Stimulated activated naive B cell treated with anti-CD40 and anti-IgM and Interleukin-4, amounts not matched to agents 10 μg/mL and 1 μg/mL and 100 μg/mL, for 72 hours (primary cell): ENCODE measurements at regions not wholly inside any gene's neighbourhood (a gene's known extent, or its start where the extent isn't known, plus 50 kb on each side); places are given as distances from the start of the nearest gene placed in this dataset.
A peak's percentile ranks its signal among the peaks of the same experiment; 100 is the strongest.

Source experiments
- ATAC-seq, 2 donors: fragments of 150-1000 bp; cut with Tn5 transposase; replicated peaks; 2 replicates each; pipeline ENCODE4 v1.10.0; 2021; ENCODE audit warnings: moderate library complexity in 1 of 2
- DNase-seq: peaks from one replicate; pipeline ENCODE4 v3.0.0; 2021
- H3K27ac Mint-ChIP-seq: one replicate; pipeline ENCODE4 v1.8.0; 2022; ENCODE audit warnings: mild to moderate bottlenecking, mixed read lengths
- H3K27me3 Mint-ChIP-seq, 2 donors: one replicate each; pipeline ENCODE4 v1.8.0; 2022; ENCODE audit warnings: mixed read lengths in 2 of 2
- H3K36me3 Mint-ChIP-seq, 2 donors: one replicate each; pipeline ENCODE4 v1.8.0; 2022; ENCODE audit warnings: mixed read lengths in 2 of 2, mild to moderate bottlenecking in 1 of 2
- H3K4me1 Mint-ChIP-seq, 2 donors: one replicate each; pipeline ENCODE4 v1.8.0; 2022; ENCODE audit warnings: mixed read lengths in 2 of 2, mild to moderate bottlenecking in 1 of 2
- H3K4me3 Mint-ChIP-seq, 2 donors: one replicate each; pipeline ENCODE4 v1.8.0; 2022; ENCODE audit warnings: mild to moderate bottlenecking in 2 of 2, mixed read lengths in 2 of 2, moderate library complexity in 1 of 2
- H3K9me3 Mint-ChIP-seq, 2 donors: one replicate each; pipeline ENCODE4 v1.8.0; 2022; ENCODE audit warnings: mixed read lengths in 2 of 2, mild to moderate bottlenecking in 1 of 2

DNA sequence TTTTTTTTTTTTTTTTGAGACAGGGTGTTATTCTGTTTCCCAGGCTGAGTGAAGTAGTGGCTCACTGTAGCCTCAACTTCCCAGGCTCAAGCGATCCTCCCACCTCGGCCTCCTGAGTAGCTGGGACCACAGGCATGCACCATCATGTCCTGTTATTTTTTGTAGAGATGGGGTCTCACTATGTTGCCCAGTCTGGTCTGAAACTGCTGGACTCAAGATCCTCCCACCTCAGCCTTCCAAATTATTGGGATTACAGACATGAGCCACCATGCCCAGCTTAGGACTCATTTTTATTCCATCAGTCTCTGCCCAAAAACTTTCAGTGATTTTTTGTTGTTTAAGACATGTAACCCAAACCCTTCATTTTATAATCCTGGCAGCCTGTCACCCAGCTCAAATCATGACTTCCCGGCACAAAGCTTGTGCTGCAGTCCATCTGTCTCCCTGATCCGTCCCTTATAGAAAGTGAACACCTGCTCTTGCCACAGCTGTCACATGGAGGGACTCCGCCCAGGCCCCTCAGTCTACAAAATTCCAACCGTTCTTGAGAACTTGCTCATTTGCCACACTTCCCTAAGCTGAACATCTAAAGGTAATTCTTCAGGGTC, 183.9 kb upstream of the JARID2 start:
- no peaks in the 10 kb centered on the region for H3K27me3 Mint-ChIP-seq
- peaks cover 31 to 46% of the 10 kb centered on the region in 2 donors for H3K4me1 Mint-ChIP-seq
- H3K4me3 Mint-ChIP-seq, result no peak overlapping the region
- ATAC-seq (no peak), DNase-seq (no peak)
- no peaks in the 10 kb centered on the region for H3K36me3 Mint-ChIP-seq
- no peak overlapping the region for H3K27ac Mint-ChIP-seq
- H3K9me3 Mint-ChIP-seq, result no peaks in the 10 kb centered on the region

DNA sequence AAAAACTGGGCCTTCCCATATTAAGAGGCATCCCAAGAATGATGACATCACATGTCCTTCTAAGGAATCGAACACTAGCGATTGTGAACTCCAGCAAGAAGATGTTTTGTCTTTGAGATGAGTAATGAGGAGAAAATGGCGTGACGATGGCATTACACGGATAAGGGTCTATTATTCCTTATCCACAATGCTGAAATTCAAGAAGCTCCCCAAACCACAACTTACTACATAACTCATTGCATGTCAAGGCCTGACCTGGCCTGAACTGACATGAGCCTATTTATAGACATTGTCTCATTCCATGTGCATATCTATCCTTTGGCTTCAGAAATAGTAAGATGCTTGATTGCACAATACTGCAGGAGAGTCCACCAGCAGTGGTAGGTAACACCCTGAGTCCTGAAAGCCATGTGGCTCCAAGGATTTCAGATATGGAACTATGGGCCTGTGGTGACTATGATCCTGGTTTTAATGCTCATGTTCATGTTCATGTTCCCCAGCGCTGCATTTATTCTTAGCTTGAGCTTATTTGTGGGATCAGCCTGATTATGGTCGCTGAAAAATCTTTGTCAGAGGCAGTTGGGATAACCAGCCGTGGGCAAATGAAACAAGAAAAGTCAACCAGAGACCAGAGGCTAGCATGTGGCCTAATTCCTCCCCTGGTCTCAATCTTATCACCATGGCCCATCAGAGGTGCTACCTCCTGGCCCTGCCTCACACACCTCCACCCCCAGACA, 183.2 kb upstream of the JARID2 start:
- H3K27ac Mint-ChIP-seq, result no peak overlapping the region
- no peak overlapping the region for H3K4me3 Mint-ChIP-seq
- H3K9me3 Mint-ChIP-seq, result no peaks in the 10 kb centered on the region
- no peaks in the 10 kb centered on the region for H3K27me3 Mint-ChIP-seq
- ATAC-seq (no peak), DNase-seq (no peak)
- no peaks in the 10 kb centered on the region for H3K36me3 Mint-ChIP-seq
- peaks cover 33 to 48% of the 10 kb centered on the region in 2 donors for H3K4me1 Mint-ChIP-seq

DNA sequence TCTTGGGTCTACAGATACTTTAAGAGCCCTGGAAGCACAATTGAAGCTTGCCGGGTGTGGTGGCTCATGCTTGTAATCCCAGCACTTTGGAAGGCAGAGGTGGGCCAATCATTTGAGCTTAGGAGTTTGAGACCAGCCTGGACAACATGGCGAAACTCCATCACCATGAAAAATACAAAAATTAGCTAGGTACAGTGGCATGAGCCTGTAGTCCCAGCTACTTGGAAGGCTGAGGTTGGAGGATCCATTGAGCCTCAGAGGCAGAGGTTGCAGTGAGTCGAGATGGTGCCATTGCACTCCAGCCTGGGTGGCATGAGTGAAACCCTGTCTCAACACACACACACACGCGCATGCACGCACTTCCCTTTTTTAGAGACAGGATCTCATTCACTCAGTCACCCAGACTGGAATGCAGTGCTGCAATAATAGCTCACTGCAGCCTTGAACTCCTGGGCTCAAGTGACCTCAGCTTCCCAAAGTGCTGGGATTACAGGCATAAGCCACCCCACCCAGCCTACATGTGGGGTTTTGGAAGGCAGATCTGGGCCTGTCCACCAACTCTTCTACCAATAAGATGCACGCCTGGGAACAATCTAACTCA, 182.5 kb upstream of the JARID2 start:
- Mint-ChIP-seq H3K27me3 (no peaks in the 10 kb centered on the region), H3K36me3 (no peaks in the 10 kb centered on the region), H3K27ac (no peak overlapping the region), H3K4me3 (no peak overlapping the region), H3K4me1 (peaks cover 27 to 48% of the 10 kb centered on the region in 2 donors), H3K9me3 (no peaks in the 10 kb centered on the region)
- ATAC-seq (peak; percentile 79 to 84), DNase-seq (peak; percentile 24)

DNA sequence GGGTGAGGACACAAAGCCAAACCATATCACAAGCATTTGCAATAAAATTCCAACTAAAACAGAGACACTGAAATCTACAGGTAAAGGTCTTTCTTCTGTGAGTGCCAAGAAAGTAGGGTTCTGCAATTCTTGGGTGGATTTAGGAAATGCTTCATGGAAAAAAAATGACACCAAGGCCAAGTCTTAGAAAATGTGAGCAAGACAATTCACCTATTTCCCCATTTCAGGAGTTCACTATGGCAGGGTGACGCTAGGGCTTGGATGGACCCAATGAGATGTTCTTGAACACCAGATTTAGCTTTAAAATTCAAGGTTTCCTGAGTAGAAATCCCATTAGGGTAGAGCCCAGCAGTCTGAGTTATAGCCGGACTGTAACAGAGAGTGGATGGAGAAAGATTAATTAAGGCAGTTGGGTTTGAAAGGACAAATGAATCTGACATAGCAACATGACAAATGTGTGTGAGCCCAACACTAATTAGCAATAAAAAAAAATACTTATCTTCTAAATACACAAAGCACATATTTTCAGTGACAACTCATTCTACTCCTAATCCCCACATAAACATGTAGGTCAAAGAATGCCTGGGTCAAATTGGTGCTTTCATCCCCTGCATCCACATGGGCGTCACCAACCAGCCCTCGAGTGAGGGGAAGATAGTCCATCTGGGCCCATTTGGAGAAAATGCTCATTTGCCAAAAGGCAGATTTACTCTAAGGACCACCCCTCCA, 180.4 kb upstream of the JARID2 start:
- Mint-ChIP-seq H3K9me3 (peaks cover 0 to 1% of the 10 kb centered on the region in 2 donors), H3K27ac (no peak overlapping the region), H3K4me3 (no peak overlapping the region), H3K4me1 (peaks cover 26 to 41% of the 10 kb centered on the region in 2 donors), H3K27me3 (no peaks in the 10 kb centered on the region), H3K36me3 (no peaks in the 10 kb centered on the region)
- no peak for ATAC-seq
- DNase-seq, result no peak

DNA sequence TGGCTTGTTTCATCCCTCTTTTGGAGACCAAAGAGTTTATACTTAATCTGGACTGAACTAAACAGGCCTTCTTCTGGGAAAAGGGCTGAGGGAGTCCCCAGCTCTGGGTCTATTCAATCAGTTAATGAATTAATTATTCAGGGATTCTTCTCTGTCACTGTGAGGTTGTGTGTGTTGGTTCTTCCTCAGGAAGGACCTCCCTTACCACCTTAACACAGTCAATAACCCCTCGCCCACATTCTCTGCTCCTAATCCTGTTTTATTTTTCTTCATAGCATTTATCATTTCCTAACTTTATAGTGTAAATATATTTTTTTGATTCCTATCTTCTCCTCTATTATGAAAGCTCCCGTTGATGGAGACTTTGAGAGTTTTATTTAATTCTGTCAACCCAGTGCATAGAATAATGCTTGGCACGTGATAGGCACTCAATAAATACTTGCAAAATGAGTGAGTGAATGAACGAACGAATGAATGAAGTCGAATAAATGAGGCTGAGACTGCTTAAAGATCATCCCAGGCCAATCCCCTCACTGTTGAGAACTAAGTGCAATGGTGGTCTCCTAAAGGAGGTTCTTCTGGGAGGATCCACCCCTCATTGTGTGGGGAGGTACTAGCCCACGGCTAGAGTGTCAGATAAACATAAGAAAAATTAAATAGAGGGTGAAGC, 179.6 kb upstream of the JARID2 start:
- Mint-ChIP-seq H3K36me3 (no peaks in the 10 kb centered on the region), H3K4me1 (peaks cover 22 to 35% of the 10 kb centered on the region in 2 donors), H3K27ac (no peak overlapping the region), H3K4me3 (no peak overlapping the region), H3K9me3 (peaks cover 0 to 1% of the 10 kb centered on the region in 2 donors), H3K27me3 (no peaks in the 10 kb centered on the region)
- no peak for DNase-seq
- ATAC-seq, result no peak

DNA sequence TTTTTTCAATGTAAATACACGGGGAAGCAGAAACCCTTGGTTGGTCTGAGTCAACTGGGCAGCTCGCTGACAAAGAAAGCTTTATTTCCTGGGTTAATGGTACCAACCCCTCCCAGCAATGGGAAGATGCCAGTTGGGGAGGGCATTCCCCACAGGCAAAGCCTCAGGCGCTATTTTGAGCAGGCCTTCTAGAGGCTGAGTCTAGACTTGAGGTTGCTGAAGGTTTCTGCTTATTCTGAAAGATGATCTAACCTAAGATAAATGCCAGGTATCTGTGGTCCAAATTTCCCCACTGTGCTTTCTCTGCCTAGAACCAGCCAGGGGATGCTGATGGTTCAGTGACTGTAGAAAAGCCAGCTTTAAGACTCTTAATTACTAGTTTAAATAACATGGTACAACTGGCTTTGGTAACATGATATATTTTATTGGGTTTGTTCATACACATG, 172.5 kb upstream of the JARID2 start:
- Mint-ChIP-seq H3K4me1 (peaks cover 10 to 14% of the 10 kb centered on the region in 2 donors), H3K9me3 (peaks cover 0 to 1% of the 10 kb centered on the region in 2 donors), H3K27me3 (no peaks in the 10 kb centered on the region), H3K27ac (no peak overlapping the region), H3K4me3 (no peak overlapping the region), H3K36me3 (no peaks in the 10 kb centered on the region)
- DNase-seq, result peak; percentile 6
- ATAC-seq, result peak; percentile 83 to 95

DNA sequence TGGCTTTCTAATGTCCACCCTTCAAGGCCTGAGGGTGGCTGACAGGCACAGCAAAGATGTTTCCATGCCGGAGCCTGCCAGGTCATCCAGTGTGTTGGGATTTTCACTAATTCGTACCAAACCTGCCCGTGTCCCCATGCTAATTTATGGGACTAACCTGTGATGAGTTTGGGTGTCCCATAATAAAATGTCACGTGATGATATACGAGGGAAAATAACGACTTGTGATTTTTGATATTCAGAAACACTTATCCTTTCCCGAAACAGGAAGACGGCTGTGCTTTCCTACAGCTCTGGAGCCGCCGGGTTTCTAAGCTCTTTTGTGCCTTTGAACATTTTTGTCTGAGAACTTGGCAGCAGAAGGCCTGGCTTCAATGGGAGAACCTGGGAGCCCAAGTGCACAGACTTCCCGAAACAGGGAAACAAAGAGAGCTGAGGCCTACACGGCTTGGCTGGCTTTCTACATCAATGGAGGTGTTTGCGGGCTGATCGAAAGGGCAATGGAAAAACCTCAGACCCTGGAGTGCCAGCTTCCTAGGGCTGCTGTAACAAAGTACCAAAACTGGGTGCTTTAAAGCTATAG, 171.9 kb upstream of the JARID2 start:
- Mint-ChIP-seq H3K27ac (no peak overlapping the region), H3K4me1 (peaks cover 10 to 14% of the 10 kb centered on the region in 2 donors), H3K9me3 (peaks cover 0 to 1% of the 10 kb centered on the region in 2 donors), H3K27me3 (no peaks in the 10 kb centered on the region), H3K36me3 (no peaks in the 10 kb centered on the region), H3K4me3 (no peak overlapping the region)
- DNase-seq (no peak), ATAC-seq (no peak)

DNA sequence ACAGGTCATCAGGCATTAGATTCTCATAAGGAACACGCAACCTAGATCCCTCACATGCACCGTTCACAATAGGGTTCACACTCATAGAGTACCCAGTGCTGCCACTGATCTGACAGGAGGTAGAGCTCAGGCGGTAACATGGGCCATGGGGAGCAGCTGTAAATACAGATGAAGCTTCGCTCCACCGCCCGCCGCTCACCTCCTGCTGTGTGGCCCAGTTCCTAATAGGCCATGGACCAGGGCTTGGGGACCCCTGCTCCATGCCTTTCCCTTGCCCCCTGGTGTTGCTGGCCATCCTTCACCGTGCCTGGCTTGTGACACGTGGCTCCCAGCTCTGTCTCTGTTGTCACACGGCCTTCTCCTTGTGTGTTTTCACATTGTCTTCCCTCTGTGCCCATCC, 171.1 kb upstream of the JARID2 start:
- peaks cover 10 to 14% of the 10 kb centered on the region in 2 donors for H3K4me1 Mint-ChIP-seq
- H3K36me3 Mint-ChIP-seq, result no peaks in the 10 kb centered on the region
- ATAC-seq (no peak), DNase-seq (no peak)
- peaks cover 0 to 1% of the 10 kb centered on the region in 2 donors for H3K9me3 Mint-ChIP-seq
- no peak overlapping the region for H3K27ac Mint-ChIP-seq
- no peaks in the 10 kb centered on the region for H3K27me3 Mint-ChIP-seq
- H3K4me3 Mint-ChIP-seq, result no peak overlapping the region

DNA sequence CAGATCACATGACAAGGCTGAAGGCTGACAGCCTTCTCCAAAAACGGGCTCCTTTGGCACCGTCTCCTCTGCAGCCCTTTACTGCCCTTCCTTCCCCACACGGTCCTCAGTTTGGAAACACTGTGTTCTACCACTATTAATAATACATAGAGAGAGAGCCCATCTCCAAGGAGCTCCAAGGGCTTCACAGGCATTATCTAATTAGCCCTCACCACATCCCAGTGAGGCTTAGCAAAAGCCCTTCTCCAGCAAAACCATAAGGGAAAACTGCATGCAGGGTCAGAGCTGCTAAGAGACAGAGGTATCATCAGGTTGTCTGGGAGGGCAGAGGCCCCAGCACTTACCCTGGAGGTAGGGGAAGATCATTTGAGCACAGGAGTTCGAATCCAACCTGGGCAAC, 169.3 kb upstream of the JARID2 start:
- Mint-ChIP-seq H3K27ac (no peak overlapping the region), H3K4me3 (no peak overlapping the region), H3K27me3 (no peaks in the 10 kb centered on the region), H3K36me3 (no peaks in the 10 kb centered on the region), H3K4me1 (peaks cover 12 to 14% of the 10 kb centered on the region in 2 donors), H3K9me3 (no peaks in the 10 kb centered on the region)
- ATAC-seq (no peak), DNase-seq (no peak)

DNA sequence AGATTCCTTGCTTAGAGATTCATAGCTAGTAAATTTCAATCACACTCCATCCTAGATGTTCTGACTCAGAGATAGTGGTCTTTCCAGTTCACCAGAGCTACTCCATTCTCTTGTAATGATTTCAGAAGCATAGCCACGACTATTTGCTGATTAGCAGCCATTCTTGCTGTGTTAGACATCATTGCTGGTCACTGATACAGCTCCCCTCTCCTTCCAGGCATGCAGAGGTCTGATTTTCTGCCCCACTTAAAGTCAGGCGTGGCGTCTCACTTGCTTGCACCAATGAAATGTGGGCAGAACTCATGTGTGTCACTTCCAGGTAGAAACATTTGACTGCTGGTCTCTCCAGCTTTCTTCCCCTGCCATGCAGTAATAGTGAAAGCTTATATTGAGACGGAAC, 168.9 kb upstream of the JARID2 start:
- Mint-ChIP-seq H3K9me3 (no peaks in the 10 kb centered on the region), H3K27ac (no peak overlapping the region), H3K4me1 (peaks cover 12 to 14% of the 10 kb centered on the region in 2 donors), H3K27me3 (no peaks in the 10 kb centered on the region), H3K4me3 (no peak overlapping the region), H3K36me3 (no peaks in the 10 kb centered on the region)
- DNase-seq (no peak), ATAC-seq (no peak)

DNA sequence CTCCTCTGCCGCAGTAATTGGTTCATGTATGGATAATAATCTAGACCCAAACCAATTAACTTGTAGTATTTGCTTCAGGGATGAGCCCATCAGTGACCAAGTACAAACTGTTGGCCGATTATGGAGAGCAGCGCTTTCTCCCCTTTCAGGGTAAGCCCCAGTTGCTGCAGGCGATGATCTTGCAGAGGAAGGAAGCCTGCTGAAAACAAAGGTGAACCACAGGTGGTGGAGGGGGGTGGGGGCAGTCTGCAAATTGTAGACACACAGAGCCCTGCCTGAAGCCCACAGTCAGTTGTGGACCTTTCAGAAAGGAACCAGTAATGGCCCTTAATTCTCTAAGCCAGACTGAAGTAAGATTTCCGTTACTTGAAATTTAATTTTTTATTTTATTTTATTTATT, 167.9 kb upstream of the JARID2 start:
- Mint-ChIP-seq H3K27ac (no peak overlapping the region), H3K36me3 (no peaks in the 10 kb centered on the region), H3K4me1 (peaks cover 12 to 13% of the 10 kb centered on the region in 2 donors), H3K4me3 (no peak overlapping the region), H3K27me3 (no peaks in the 10 kb centered on the region), H3K9me3 (no peaks in the 10 kb centered on the region)
- no peak for DNase-seq
- ATAC-seq, result no peak

DNA sequence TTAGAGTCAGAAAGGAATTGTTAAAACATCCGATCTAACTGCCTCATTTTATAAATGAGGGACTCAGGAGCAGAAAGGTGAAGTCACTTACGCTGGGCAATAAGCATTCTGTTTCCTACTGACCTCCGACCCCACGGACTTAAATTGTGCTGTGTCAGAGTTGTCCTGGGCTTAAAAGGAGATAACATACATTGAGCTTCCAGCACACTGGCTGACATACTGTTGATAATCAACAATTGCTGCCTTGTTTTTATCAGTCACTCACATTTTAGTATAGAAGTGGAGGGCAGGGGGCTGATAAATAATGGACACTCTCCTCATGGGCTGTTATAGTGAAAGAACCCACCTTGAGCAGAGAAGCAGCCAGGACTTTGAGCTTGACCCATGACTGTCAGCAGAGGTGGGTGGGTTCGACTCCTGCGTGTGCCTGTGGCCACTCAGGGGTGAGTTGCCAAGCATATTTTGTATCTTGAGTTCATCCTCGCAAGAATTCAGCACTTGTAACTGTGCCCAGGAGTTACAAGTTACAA, 166.5 kb upstream of the JARID2 start:
- ATAC-seq, result no peak
- peaks cover 4 to 12% of the 10 kb centered on the region in 2 donors for H3K4me1 Mint-ChIP-seq
- H3K9me3 Mint-ChIP-seq, result no peaks in the 10 kb centered on the region
- no peak for DNase-seq
- no peak overlapping the region for H3K27ac Mint-ChIP-seq
- no peak overlapping the region for H3K4me3 Mint-ChIP-seq
- H3K27me3 Mint-ChIP-seq, result no peaks in the 10 kb centered on the region
- H3K36me3 Mint-ChIP-seq, result no peaks in the 10 kb centered on the region

DNA sequence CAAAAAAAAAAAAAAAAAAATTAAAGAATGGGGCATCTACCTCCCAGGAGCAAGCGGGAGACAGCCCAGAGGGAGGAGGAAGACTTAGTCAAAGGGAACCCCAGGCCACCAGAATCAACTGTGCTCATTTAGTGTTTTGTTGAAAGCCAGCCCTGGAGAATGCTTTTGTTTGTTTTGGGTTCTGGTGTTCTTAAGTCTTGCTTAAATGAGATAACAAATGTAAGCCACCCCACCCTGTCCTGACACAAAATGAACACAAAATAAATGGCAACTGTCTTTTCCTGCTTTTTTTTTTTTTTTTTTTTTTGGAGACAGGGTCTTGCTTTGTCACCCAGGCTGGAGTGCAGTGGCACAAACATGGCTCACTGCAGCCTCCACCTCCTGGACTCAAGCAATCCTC, 165.0 kb upstream of the JARID2 start:
- Mint-ChIP-seq H3K4me3 (no peak overlapping the region), H3K36me3 (no peaks in the 10 kb centered on the region), H3K27ac (no peak overlapping the region), H3K9me3 (no peaks in the 10 kb centered on the region), H3K27me3 (no peaks in the 10 kb centered on the region), H3K4me1 (peaks cover 4 to 7% of the 10 kb centered on the region in 2 donors)
- no peak for DNase-seq
- ATAC-seq, result no peak
